ENCODE measurements at regions not wholly inside any gene's neighbourhood (a gene's known extent, or its start where the extent isn't known, plus 50 kb on each side); places are given as distances from the start of the nearest gene placed in this dataset.
"Not testable (repeated sequence)": the region's sequence is repeated elsewhere in the genome, so short reads cannot be mapped to it uniquely, and the experiment has no call there.

DNA sequence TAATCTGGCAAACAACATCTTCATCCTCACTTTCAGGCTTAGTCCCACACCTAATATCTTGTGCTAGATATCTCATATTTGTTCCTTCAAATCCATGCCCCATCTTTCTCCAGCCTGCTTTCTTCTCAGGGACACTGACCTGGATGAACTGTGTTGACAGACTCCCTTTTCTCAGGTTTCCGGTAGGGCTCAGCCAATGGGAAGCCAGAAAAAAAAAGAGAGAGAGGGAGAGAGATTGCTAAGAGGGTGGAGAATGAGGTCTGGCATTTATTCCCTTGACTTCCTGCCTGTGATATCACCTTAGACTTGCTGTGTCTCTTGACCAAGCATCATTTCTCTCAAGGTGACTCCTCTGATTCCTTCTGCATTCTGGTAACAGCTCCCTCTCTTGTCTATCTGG, 145.6 kb upstream of the ABI3BP start:
- no peak for DNase-seq

DNA sequence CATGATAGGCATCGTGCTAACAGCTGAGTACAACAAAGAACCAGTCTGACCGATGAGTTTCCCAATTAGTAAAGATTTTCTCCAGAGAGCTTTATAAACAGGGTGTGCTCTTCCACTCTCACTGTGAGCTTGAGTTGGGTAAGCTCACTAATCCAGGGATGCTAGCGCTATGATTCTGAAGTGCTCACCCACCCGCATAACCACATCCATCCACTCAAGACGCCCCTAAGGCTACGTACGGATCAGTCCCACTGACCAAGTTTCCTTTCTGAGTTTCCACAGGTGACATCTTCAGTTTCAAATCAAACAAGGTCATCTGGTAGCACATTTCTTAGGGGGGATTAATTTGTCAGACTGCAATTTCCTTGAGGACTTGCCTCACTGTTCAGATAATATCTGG, 141.1 kb upstream of the ABI3BP start:
- DNase-seq = no peak

DNA sequence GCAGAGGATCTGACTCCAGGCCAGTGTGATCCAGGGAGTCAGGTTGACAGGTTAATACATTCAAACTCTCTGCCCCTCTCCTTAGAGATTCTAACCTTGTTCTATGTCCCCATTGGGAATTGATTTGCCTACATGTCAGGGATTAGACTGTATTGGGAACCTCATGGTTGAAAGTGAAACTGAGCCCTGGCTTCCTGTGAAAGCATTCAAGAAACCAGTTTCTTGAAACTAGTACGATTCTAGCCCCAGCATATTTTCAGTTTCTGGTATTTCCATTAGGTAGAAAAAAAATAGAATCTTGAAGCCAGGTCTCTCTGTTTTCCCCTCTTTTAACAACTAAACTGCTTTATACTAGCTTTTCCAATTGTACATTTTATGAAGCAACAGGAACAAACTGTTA, 140.4 kb upstream of the ABI3BP start:
- DNase-seq = no peak

- DNase-seq = not testable (repeated sequence)
Observed at GRCh38 chr3:101133197-101133596, 140.0 kb upstream of the ABI3BP start.

DNA sequence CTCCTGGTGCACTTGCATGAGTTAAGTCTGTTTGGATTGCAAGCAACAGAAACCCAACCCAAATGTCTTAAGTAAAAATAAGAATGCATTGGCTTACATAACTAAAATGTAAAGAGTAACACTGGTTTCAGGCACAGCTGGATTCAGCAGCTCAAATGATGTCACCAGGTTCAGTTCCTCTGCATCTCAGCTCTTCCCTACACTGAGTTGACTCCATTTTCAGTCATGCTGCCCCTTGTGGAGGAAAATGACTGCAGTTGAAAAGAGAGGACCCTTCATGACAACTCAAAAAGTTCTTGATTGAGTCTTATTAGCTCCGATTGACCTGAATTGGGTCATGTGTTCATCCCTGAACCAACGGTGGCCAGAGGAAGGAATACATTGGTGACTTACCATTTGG, 138.5 kb upstream of the ABI3BP start:
- DNase-seq = no peak

DNA sequence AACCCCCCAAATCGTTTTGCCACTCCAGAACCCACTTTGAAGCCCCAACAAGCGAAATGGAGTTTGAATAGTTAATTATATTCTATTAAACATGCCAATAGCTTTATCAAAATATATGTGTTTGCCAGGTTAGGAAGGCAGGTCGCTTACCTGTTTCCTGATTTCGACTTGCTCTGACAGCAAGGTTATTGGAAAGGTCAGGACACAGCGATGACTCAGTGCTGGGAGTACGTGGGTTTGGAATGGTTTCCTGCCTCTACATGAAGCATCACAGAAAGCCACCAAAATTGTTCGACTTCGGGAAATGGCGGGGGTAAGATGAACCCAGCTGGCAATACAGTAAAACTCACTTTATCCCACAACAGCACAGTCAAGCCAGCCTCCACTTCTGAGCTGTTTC, 135.6 kb upstream of the ABI3BP start:
- DNase-seq = no peak

- no peak for DNase-seq
Observed at GRCh38 chr3:101128001-101128400, 134.8 kb upstream of the ABI3BP start.

DNA sequence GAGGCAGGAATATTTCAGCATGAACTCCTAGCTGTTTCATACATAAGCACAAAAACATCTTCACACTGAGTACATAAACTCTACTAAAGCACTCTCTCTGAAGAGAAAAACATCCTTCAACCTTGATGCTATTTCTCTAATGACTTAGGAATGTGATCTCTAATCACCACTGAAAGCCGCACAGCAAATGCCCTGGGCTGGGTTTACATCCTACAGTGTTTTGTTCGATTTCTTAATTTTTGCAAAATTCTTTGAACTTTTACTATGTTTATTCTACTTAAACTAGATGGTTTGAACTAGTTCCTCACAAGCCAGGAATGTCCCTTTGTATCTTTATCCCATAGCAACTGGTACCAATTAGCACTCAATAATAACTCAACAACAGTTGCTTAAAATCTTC, 130.9 kb upstream of the ABI3BP start:
- DNase-seq = peak; percentile 39

DNA sequence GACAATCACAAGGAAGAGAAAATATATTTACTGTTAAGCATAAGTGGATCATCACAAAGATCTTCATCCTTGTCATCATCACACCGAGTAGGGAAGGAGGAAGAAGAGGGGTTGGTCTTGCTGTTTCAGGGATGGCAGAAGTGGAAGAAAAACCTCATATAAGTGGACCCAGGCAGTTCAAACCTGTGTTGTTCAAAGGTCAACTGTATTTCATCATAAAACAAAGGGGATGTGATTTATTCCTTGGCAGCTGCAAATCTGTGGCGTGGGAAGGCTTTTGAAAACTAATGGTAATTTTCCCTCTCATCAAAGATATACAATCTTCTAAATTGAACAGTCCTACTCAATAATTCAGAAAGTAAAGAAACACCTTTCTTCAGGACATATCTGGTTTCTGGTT, 129.9 kb upstream of the ABI3BP start:
- no peak for DNase-seq

DNA sequence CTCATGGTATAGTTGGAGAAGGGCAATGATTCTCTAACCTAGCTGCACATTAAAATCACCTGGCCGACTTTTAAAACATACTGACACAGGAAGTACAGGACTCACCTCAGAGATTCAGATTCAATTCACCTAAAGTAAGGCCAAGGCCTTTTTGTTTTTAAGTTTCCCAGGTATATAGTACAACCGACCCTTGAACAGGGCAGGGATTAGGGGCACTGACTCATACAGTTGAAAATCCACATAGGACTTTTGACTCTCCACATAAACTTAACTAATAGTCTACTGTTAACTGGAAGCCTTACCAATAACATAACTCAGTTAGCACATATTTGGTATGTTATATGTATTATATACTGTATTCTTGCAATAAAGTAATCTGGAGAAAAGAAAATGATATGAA, 129.5 kb upstream of the ABI3BP start:
- DNase-seq = no peak

GRCh38 chr3:101120039-101120438, 126.8 kb upstream of the ABI3BP start:
- no peak for DNase-seq

- DNase-seq = peak; percentile 86
Observed at GRCh38 chr3:101119535-101119934, 126.3 kb upstream of the ABI3BP start.

DNA sequence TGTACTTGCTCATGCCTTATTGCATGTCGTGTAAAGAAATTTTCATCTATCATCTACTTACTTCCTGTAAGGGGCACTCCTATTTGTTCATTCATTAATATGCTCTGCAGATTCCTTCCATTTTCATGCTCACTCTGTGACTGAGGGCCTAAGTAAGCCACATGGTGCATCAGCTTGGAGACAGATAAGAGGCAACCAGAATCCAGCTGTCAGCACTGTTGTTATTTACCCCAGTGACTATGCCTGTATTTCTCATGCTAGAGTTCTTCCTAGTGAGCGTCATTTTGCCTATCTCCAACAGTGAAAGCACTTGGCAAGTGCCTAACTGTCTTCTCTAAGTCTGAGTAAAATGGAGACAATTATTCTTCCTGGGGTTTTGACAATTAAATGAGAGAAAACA, 124.8 kb upstream of the ABI3BP start:
- DNase-seq = peak; percentile 46

DNA sequence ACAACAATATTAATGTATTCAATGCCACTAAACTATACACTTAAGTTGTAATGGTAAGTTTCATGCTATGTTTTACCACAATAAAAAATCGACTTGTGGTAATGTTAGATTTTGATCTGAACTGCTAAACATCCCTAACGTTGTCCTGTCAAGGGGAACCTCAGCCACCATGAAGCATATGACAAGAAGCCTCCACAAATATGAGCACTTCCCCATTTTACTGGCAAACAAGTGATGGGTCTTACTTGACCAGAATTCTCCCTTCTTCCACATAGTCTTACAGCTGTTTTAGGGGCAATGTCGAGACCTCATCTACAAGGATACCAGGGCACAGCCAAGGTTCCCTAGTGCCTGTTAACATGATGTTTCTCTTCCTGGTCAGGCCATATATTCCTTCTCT, 124.2 kb upstream of the ABI3BP start:
- DNase-seq = no peak

DNA sequence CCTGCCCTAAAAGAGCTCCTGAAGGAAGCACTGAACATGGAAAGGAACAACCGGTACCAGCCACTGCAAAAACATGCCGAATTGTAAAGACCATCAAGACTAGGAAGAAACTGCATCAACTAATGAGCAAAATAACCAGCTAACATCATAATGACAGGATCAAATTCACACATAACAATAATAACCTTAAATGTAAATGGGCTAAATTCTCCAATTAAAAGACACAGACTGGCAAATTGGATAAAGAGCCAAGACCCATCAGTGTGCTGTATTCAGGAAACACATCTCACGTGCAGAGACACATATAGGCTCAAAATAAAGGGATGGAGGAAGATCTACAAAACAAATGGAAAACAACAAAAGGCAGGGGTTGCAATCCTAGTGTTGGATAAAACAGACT, 117.1 kb upstream of the ABI3BP start:
- not testable (repeated sequence) for DNase-seq

DNA sequence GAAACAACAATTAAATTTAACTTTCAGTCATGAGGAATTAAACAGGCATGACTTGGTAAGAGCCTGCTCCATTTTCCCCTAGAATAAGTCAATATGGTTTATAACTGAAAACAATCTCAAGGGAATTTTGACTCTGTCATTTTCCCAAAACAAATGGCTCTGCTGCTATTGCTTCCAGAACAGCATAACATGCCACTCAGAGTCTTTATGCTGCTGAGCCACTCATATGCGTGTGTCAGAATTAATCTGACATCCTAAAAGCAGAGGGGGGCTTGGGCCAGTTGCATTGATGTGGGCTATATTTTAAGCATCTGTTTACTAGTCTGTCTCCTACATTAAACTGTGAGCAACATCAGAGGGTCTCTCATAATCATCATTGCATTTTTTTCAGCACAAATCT, 111.1 kb upstream of the ABI3BP start:
- DNase-seq = no peak

GRCh38 chr3:101102678-101103296, 109.6 kb upstream of the ABI3BP start:
- DNase-seq = peak; percentile 39

DNA sequence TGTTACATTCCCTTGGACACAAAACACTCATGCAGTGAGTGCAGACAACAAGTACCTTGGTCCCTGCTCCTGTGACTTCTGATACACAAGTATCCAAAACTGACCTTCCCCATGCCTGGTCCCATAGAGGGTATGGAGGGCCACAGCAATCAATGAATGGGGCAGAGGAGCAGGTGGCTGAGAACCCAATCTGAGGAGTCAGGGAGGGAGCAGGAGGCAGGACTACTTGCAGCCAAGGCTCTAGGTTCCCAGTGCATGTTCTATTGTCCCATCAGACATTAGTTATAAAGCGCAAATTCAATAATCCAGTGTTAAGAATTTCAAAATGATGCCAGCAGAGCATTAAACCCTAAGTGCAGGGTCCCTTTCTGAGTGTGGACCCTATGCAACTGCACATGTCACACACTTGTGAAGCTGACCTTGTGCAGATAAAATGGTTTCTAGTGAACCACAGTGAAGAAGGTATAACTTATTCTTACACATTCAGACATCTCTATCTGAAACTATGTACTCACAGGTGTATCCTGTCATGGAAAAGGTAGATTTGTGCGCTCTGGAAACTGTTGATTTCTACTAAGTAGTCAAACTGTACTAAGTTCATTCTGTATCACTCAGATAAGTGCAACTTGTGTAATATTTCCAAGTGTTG, 107.3 kb upstream of the ABI3BP start:
- no peak for DNase-seq

DNA sequence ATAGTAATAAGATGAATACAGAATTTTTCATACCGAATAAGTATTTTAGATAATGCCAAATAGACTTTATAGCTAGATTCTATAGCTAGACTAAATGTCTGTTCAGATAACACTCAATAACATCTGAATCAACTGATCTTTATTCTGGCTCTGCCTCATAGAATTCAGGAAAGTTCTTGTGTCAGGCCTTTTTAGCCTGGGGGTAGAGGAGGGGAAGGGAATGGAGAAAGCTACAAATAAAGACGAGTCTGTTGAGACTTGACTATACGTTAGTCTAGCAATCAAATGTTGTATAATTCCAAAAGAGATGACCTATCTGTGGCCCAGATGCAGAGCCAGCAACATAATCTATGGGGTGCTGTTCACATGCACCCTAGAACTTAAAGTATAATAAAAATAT, 106.6 kb upstream of the ABI3BP start:
- no peak for DNase-seq

- DNase-seq = no peak
Observed at GRCh38 chr3:101096444-101096843, 103.2 kb upstream of the ABI3BP start.

GRCh38 chr3:101095693-101096430, 102.6 kb upstream of the ABI3BP start:
- DNase-seq = peak; percentile 26

DNA sequence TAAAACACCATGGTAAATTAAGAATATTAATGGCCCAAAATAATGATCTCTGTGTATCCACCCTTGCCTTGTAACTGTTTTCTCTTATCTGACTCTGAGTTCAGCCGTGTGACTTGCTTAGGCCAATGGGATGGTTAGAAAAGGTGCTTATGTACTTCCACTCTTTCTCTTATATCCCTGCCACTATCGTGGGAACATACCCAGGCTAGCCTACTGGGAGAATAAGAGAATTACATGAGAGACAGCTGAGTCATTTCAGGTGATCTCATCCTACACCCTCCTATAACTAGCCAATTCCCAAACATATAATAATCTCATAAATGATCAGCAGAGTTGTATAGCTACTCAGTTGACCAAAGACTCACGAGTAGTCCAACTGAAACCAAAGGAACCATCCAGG, 98.3 kb upstream of the ABI3BP start:
- DNase-seq = peak; percentile 19

- no peak for DNase-seq
Observed at GRCh38 chr3:101085752-101086151, 92.5 kb upstream of the ABI3BP start.

- peak; percentile 44 for DNase-seq
Observed at GRCh38 chr3:101084404-101084803, 91.2 kb upstream of the ABI3BP start.

Data from fibroblast of skin of right quadriceps (primary cell).